NCI-H446 treated with DMSO at 0.1 percent for 48 hours (cell line): ENCODE measurements at regions not wholly inside any gene's neighbourhood (a gene's known extent, or its start where the extent isn't known, plus 50 kb on each side); places are given as distances from the start of the nearest gene placed in this dataset.
"Not testable (repeated sequence)": the region's sequence is repeated elsewhere in the genome, so short reads cannot be mapped to it uniquely, and the experiment has no call there.

Experiments used
- DNase-seq: peaks from one replicate; lab custom pipeline; 2025; lab: John Stamatoyannopoulos, UW

DNA sequence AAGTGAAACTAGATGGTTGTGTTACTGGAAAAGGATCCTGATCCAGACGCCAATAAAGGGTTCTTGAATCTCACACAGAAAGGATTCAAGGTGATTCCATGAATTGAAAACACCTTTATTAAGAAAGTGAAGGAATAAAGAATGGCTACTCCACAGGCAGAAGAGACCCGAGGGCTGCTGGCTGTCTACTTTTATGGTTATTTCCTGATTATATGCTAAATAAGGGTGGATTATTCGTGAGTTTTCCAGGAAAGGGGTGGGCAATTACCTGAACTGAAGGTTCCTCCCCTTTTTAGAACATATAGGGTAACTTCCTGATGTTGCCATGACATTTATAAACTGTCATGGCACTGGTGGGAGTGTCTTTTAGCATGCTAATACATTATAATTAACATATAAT, 50.9 kb upstream of the WARS2 start:
- DNase-seq: no peak

- DNase-seq: no peak
Observed at GRCh38 chr1:119204197-119204960, 63.9 kb upstream of the WARS2 start.

DNA sequence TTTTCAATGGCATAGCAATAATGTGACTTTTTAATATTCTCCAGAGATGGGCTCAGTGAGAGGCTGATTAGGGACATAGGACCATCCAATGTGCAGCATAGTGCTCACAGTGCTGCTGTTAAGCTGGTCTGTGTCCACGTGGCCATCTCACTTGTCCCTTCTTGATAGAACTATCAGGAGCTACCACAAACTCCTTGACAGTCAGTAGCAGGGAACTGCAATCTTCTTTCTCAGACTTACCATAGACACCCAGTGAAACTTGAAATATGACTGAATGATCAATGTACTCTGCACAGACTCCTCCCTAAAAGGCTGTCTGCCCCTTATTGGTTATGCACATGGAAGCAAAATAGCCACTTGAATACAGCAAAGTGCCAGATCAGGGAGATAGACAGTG, 64.5 kb upstream of the WARS2 start:
- DNase-seq: no peak

DNA sequence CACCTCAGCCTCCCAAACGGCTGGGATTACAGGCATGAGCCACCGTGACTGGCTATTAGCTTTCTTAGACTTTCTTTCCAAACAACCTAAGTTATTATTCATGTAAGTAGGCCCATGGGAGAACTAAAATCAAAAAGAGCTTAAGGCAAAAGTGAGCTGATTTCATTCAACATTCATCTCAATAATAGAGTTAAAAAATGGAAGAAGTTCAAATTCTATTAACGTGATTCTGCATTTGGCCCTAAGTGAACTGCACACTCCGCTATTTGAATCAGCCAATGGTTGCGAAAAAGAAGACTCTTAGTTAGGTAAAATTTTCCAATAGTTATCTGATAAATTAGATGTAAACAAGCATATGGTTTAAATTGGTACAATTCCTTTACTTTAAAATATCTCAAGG, 68.6 kb upstream of the WARS2 start:
- DNase-seq: no peak

DNA sequence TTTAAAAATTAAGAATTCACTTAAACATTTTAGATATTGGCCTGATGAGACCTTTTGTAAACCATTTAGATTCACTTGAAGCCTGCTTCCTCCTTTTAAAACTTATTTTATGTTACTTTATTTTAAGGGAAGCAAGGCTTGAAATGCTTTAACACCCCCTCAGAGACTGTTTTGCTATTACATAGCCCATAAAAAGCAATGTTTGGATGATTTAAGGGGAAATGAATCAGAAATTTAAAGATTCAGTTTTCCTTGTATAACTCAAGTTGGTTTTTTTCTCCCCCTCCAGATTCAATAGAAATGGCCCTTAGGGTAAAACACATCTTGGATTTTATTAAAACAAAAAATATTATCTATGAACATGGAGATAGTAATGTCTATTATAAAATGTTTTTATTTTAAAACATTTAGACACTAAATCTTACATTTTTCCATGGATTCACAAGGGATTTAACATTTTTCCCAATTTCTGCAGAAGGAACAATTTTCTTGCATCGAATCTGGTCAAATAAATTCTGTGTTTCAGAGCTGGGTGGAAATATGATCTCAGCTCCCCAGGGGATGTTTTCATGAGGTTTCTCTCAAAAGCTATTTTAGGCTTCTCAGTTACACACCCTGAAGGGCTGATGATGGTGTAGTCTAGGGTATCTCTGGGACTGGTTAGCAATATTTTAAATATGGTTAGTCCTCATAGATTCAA, 69.3 kb upstream of the WARS2 start:
- no peak for DNase-seq

DNA sequence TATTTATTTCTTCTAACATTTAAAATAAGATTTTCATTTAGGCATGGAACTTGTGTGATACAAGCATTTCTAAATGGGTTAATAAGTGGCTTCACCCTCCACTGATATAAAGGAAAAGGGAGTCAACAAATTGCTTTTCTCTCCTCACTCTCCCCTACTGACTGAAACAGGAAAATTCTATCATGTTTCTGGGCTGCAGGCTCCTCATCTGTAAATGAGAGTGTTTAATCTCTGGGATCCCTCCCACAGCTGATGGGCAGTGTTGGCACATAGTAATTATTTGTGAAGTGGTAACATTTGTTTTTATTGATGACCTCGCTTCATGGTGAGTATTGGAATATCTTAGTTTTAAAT, 69.8 kb upstream of the WARS2 start:
- DNase-seq: no peak

DNA sequence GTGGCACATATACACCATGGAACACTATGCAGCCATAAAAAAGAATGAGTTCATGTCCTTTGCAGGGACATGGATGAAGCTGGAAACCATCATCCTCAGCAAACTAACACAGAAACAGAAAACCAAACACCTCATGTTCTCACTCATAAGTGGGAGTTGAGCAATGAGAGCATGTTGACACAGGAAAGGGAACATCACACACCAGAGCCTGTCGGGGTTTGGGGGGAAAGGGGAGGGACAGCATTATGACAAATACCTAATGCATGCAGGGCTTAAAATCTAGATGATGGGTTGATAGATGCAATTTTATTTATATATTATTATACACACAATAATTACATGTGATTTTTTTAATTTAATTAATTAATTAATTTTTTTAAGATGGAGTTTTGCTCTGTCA, 72.8 kb upstream of the WARS2 start:
- DNase-seq: not testable (repeated sequence)

DNA sequence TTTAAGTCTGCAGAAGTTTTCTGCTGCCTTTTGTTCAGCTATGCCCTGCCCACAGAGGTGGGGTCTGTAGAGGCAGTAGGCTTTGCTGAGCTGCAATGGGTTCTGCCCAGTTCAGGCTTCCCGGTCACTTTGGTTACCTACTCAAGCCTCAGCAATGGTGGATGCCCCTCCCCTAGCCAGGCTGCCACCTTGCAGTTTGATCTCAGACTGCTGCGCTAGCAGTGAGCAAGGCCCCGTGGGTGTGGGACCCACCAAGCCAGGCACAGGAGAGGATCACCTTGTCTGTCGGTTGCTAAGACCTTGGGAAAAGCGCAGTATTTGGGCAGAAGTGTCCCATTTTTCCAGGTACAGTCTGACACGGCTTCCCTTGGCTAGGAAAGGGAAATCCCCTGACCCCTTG, 74.5 kb upstream of the WARS2 start:
- not testable (repeated sequence) for DNase-seq

GRCh38 chr1:119217309-119217828, 76.9 kb upstream of the WARS2 start:
- DNase-seq: no peak

- DNase-seq: no peak
Observed at GRCh38 chr1:119219711-119220110, 79.3 kb upstream of the WARS2 start.

GRCh38 chr1:119220991-119221390, 80.5 kb upstream of the WARS2 start:
- DNase-seq: no peak

GRCh38 chr1:119222271-119222670, 81.8 kb upstream of the WARS2 start:
- no peak for DNase-seq

DNA sequence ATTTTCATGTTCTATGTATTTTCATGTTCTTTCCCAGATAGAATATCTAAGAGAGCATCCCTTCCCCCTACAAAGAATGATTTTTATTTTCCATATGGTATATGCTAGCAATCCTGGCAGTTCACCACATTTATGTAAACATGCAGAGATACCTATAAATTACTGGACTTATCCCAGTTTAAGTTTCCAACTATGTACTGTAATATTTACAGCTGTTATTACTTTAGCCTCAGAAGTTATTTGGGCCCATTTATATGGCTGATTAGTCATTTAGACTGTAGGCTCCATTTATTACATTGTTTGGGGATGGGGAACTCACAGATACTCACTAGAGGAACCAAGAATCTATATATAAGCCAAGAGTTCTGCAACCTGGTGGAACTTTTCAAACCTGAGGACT, 84.8 kb upstream of the WARS2 start:
- no peak for DNase-seq

GRCh38 chr1:119225831-119226230, 85.4 kb upstream of the WARS2 start:
- DNase-seq: no peak

- no peak for DNase-seq
Observed at GRCh38 chr1:119226321-119226720, 85.9 kb upstream of the WARS2 start.

GRCh38 chr1:119226913-119227312, 86.5 kb upstream of the WARS2 start:
- no peak for DNase-seq

- no peak for DNase-seq
Observed at GRCh38 chr1:119227456-119227855, 87.0 kb upstream of the WARS2 start.

- no peak for DNase-seq
Observed at GRCh38 chr1:119228335-119229080, 88.1 kb upstream of the WARS2 start.

GRCh38 chr1:119235120-119235519, 94.7 kb upstream of the WARS2 start:
- no peak for DNase-seq

DNA sequence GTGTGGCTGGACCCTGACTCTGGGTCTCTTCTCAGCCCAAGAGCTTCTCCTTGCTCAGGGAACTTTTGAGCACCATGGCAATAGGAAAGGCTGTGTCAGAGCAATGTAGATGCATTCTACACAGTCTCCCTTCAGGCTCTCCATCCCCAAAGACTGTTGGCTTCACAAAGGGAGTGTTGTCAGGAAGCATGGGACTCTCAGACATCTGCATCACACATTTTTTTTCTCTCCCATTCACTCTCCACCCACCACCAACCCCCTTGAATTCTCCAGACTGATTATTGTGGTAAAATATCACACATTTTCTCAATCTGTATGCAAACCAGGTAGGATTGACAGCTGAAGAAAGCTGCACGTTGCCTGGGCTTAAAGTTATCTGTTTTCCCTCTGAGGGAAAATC, 105.4 kb upstream of the WARS2 start:
- DNase-seq: no peak

GRCh38 chr1:119249283-119249682, 108.8 kb upstream of the WARS2 start:
- DNase-seq: no peak

DNA sequence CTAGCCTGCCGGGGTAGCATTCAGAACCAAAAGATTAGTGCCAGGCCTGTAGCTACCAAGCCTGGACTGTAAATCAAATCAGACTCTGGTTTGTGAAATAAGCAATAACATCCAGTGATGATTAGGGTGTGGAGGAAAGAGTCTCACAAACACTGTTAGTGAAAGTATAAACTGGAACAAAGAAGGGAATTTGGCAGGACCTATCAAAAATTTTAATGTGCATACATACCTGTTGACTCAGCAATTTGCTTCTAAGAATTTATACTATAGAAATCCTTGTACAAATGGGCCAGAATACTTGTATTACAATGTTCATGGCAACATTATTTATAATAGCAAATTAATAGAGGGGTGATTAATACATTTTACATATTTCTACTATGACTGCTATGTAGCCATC, 109.8 kb upstream of the WARS2 start:
- no peak for DNase-seq

DNA sequence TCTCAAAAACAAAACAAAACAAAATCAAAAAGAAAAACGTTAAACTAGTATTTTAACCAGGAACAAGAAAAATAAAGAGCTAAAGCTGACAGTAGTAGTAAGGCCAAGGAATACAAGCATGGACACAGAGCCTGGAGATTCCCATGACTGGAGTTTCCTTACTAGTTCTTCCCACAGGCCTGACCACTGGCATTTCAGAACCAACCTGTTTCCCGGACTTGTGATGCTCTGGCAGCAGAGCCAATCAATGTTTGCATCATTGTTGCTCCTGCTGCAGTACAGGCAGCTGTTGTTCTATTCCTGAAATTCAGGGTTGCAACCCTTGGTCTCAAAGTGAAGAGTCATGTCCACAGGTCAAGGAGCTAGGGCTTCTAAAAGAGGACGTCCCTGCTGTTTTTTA, 111.3 kb upstream of the WARS2 start:
- no peak for DNase-seq
